Stomach (tissue), 8 donors: ENCODE measurements at regions not wholly inside any gene's neighbourhood (a gene's known extent, or its start where the extent isn't known, plus 50 kb on each side); places are given as distances from the start of the nearest gene placed in this dataset.

Source experiments
- DNase-seq, 2 donors: peaks; one replicate each; pipeline versions ENCODE4 v3.0.0 to v3.0.0-alpha.2; 2013 to 2019
- H3K27ac ChIP-seq, 5 donors: fragments of 200-600 bp in 4 of 5; sonication (generic) in 4 of 5; one replicate each; pipeline ENCODE4 v1.5.1; 2013 to 2019; ENCODE audit warnings: mild to moderate bottlenecking in 1 of 5, moderate library complexity in 1 of 5
- H3K27me3 ChIP-seq, 3 donors: fragments of 200-600 bp; sonication (generic); one replicate each; pipeline ENCODE4 v1.5.1; 2017 to 2019; ENCODE audit warnings: mixed run types in 1 of 3
- H3K36me3 ChIP-seq, 4 donors: fragments of 200-600 bp; sonication (generic); 1 replicate in 3 of 4; 2 replicates in 1 of 4; pipeline ENCODE4 v1.5.1; 2016 to 2019
- H3K4me1 ChIP-seq, 4 donors: fragments of 200-600 bp; sonication (generic); one replicate each; pipeline ENCODE4 v1.5.1; 2016 to 2019
- H3K4me3 ChIP-seq, 4 donors: fragments of 200-600 bp; sonication (generic) in 3 of 4; one replicate each; pipeline ENCODE4 v1.5.1; 2016 to 2019; ENCODE audit warnings: mild to moderate bottlenecking in 1 of 4
- H3K9me3 ChIP-seq, 4 donors: fragments of 200-600 bp; sonication (generic); one replicate each; pipeline ENCODE4 v1.5.1; 2016 to 2019
- CTCF ChIP-seq, 7 experiments: fragments of 450-650 bp in 4 of 7; fragments of 200-600 bp in 3 of 7; sonication (generic) in 3 of 7; IDR thresholded peaks; one replicate each; pipeline ENCODE4 v1.5.1; 2016 to 2019; ENCODE audit warnings: antibody characterized with exemption in 7 of 7, control low read depth in 2 of 7, mild to moderate bottlenecking in 1 of 7
- EP300 ChIP-seq: sonication (generic); formaldehyde crosslinking; IDR thresholded peaks from one replicate; pipeline ENCODE4 v1.6.1; 2017; ENCODE audit warnings: antibody characterized with exemption
- POLR2A ChIP-seq, 4 donors: fragments of 450-650 bp; IDR thresholded peaks; one replicate each; pipeline ENCODE4 v1.6.1; 2016; ENCODE audit warnings: antibody characterized with exemption in 4 of 4, control low read depth in 2 of 4, mild to moderate bottlenecking in 1 of 4, moderate library complexity in 1 of 4
- POLR2AphosphoS5 ChIP-seq, 3 donors: sonication (generic); formaldehyde crosslinking; IDR thresholded peaks; one replicate each; pipeline ENCODE4 v1.6.1; 2016; ENCODE audit warnings: antibody characterized with exemption in 3 of 3
- WGBS, 5 donors: extraction: QIAGEN DNeasy Blood & Tissue Kit in 3 of 5; methylation state at CpG; one replicate each; pipeline versions ENCODE4 v1.1.5 to v1.1.7; 2013 to 2018; 5-methylcytosine and 5-hydroxymethylcytosine counted together
- intact Hi-C: fragments of 100-400 bp; cut with DNase I; formaldehyde crosslinking; loops from one replicate; pipeline ENCODE4 v1.15.1; 2023; ENCODE audit warnings: low total_unique reads
- donor health status: healthy with polysubstance abuse.
- donor health status: Bipolar disorder and iron deficiency.
- donor health status: healthy.

- 56 to 80% (median 65%) methylated on average over 10 to 12 of the region's 12 CpGs for WGBS, 5 donors
- DNase-seq: no peak
- no peaks in the 10 kb centered on the region for H3K36me3 ChIP-seq
- no peak for TF ChIP-seq EP300
- no peak for TF ChIP-seq POLR2A (IDR thresholded peaks at IDR 0.05)
- TF ChIP-seq CTCF (IDR thresholded peaks at IDR 0.05): no peak
- TF ChIP-seq POLR2AphosphoS5 (IDR thresholded peaks at IDR 0.05): no peak
- H3K4me1 ChIP-seq: peaks cover 8 to 18% (median 9%) of the 10 kb centered on the region in 4 donors
- no peak overlapping the region for H3K4me3 ChIP-seq
- H3K27me3 ChIP-seq: peaks cover 0 to 22% (median 0%) of the 10 kb centered on the region in 3 donors
- intact Hi-C loops: no loop called here
- H3K9me3 ChIP-seq: peaks cover 0 to 3% (median 0%) of the 10 kb centered on the region in 4 donors
- no peak overlapping the region for H3K27ac ChIP-seq
Observed at GRCh38 chr2:120463527-120463926, 117.6 kb downstream of the INHBB start.

GRCh38 chr2:120463996-120464395, 118.1 kb downstream of the INHBB start:
- no peak overlapping the region for H3K27ac ChIP-seq
- TF ChIP-seq POLR2AphosphoS5 (IDR thresholded peaks at IDR 0.05) (no peak), EP300 (no peak), CTCF (IDR thresholded peaks at IDR 0.05) (no peak), POLR2A (IDR thresholded peaks at IDR 0.05) (no peak)
- intact Hi-C loops: no loop called here
- H3K9me3 ChIP-seq: peaks cover 0 to 3% (median 0%) of the 10 kb centered on the region in 4 donors
- peaks cover 8 to 20% (median 10%) of the 10 kb centered on the region in 4 donors for H3K4me1 ChIP-seq
- WGBS, 5 donors: 0 to 86% (median 84%) methylated on average over 1 of the region's 1 CpG
- peaks cover 0 to 22% (median 0%) of the 10 kb centered on the region in 3 donors for H3K27me3 ChIP-seq
- H3K4me3 ChIP-seq: no peak overlapping the region
- DNase-seq: no peak
- no peaks in the 10 kb centered on the region for H3K36me3 ChIP-seq

- no peak for DNase-seq
- Histone ChIP-seq H3K27me3 (peaks cover 0 to 22% (median 0%) of the 10 kb centered on the region in 3 donors), H3K36me3 (no peaks in the 10 kb centered on the region), H3K9me3 (peaks cover 0 to 2% (median 0%) of the 10 kb centered on the region in 4 donors), H3K4me3 (no peak overlapping the region), H3K27ac (no peak overlapping the region), H3K4me1 (peaks cover 12 to 25% (median 14%) of the 10 kb centered on the region in 4 donors)
- intact Hi-C loops: no loop called here
- WGBS, 5 donors: 84 to 95% (median 88%) methylated on average over 11 to 12 of the region's 12 CpGs
- no peak for TF ChIP-seq POLR2AphosphoS5 (IDR thresholded peaks at IDR 0.05)
- no peak for TF ChIP-seq POLR2A (IDR thresholded peaks at IDR 0.05)
- TF ChIP-seq CTCF (IDR thresholded peaks at IDR 0.05): no peak
- TF ChIP-seq EP300: no peak
Observed at GRCh38 chr2:120464448-120464931, 118.6 kb downstream of the INHBB start.

- peaks cover 0 to 22% (median 0%) of the 10 kb centered on the region in 3 donors for H3K27me3 ChIP-seq
- H3K27ac ChIP-seq: no peak overlapping the region
- H3K9me3 ChIP-seq: no peaks in the 10 kb centered on the region
- intact Hi-C loops: no loop called here
- no peak overlapping the region for H3K4me3 ChIP-seq
- no peak for DNase-seq
- TF ChIP-seq CTCF (IDR thresholded peaks at IDR 0.05): no peak
- no peak for TF ChIP-seq EP300
- TF ChIP-seq POLR2A (IDR thresholded peaks at IDR 0.05): no peak
- no peaks in the 10 kb centered on the region for H3K36me3 ChIP-seq
- 92 to 96% (median 95%) methylated on average over 8 to 11 of the region's 11 CpGs for WGBS, 5 donors
- peaks cover 19 to 32% (median 20%) of the 10 kb centered on the region in 4 donors for H3K4me1 ChIP-seq
Observed at GRCh38 chr2:120465012-120465700, 119.2 kb downstream of the INHBB start.
